ENCODE measurements at regions not wholly inside any gene's neighbourhood (a gene's known extent, or its start where the extent isn't known, plus 50 kb on each side); places are given as distances from the start of the nearest gene placed in this dataset.
A peak's percentile ranks its signal among the peaks of the same experiment; 100 is the strongest.

- TF ChIP-seq CTCF (IDR thresholded peaks at IDR 0.05; ENCODE audit: low read depth, low read length): no peak
- Histone ChIP-seq H3K27me3 (ENCODE audit: control insufficient read depth, insufficient read depth, low read length) (no peaks in the 10 kb centered on the region), H3K4me3 (ENCODE audit: low read depth, low read length) (no peak overlapping the region), H3K27ac (ENCODE audit: low read depth, low read length) (no peak overlapping the region), H3K9me3 (ENCODE audit: control insufficient read depth, insufficient read depth, low read length) (no peaks in the 10 kb centered on the region; the same call in 1 of the 2 replicates)
- ChIA-PET POLR2A (no interaction called here), CTCF (no interaction called here)
- DNase-seq (ENCODE audit: low read depth, low spot score): no peak
Measured at GRCh38 chr18:73927496-73927895, 220.1 kb downstream of the FBXO15 start.

- no peak overlapping the region for H3K27ac ChIP-seq (ENCODE audit: low read depth, low read length)
- ChIA-PET POLR2A (no interaction called here), CTCF (no interaction called here)
- TF ChIP-seq CTCF (IDR thresholded peaks at IDR 0.05; ENCODE audit: low read depth, low read length): no peak
- no peaks in the 10 kb centered on the region for H3K9me3 ChIP-seq (ENCODE audit: control insufficient read depth, insufficient read depth, low read length)
- H3K27me3 ChIP-seq (ENCODE audit: control insufficient read depth, insufficient read depth, low read length): no peaks in the 10 kb centered on the region
- peak; percentile 18 for DNase-seq (ENCODE audit: low read depth, low spot score)
- no peak overlapping the region for H3K4me3 ChIP-seq (ENCODE audit: low read depth, low read length)
Measured at GRCh38 chr18:73924836-73925235, 222.8 kb downstream of the FBXO15 start.

- POLR2A ChIA-PET: no interaction called here
- Histone ChIP-seq H3K27me3 (ENCODE audit: control insufficient read depth, insufficient read depth, low read length) (no peaks in the 10 kb centered on the region), H3K27ac (ENCODE audit: low read depth, low read length) (no peak overlapping the region), H3K9me3 (ENCODE audit: control insufficient read depth, insufficient read depth, low read length) (no peaks in the 10 kb centered on the region), H3K4me3 (ENCODE audit: low read depth, low read length) (no peak overlapping the region)
- no peak for TF ChIP-seq CTCF (IDR thresholded peaks at IDR 0.05; ENCODE audit: low read depth, low read length)
- CTCF ChIA-PET: no interaction called here
- no peak for DNase-seq (ENCODE audit: low read depth, low spot score)
Measured at GRCh38 chr18:73924307-73924706, 223.3 kb downstream of the FBXO15 start.

- POLR2A ChIA-PET: no interaction called here
- Histone ChIP-seq H3K27ac (ENCODE audit: low read depth, low read length) (no peak overlapping the region), H3K9me3 (ENCODE audit: control insufficient read depth, insufficient read depth, low read length) (no peaks in the 10 kb centered on the region), H3K4me3 (ENCODE audit: low read depth, low read length) (no peak overlapping the region), H3K27me3 (ENCODE audit: control insufficient read depth, insufficient read depth, low read length) (no peaks in the 10 kb centered on the region)
- DNase-seq (ENCODE audit: low read depth, low spot score): peak; percentile 4
- no peak for TF ChIP-seq CTCF (IDR thresholded peaks at IDR 0.05; ENCODE audit: low read depth, low read length)
- CTCF ChIA-PET: no interaction called here
Measured at GRCh38 chr18:73923866-73924265, 223.8 kb downstream of the FBXO15 start.

GRCh38 chr18:73920033-73920432, 227.6 kb downstream of the FBXO15 start:
- no peak for TF ChIP-seq CTCF (IDR thresholded peaks at IDR 0.05; ENCODE audit: low read depth, low read length)
- CTCF ChIA-PET: interaction anchor here (1.0 kb wide), 1 partner anchor 10 kb away, joined by 3 read pairs; no protein-coding TSS in a partner anchor
- POLR2A ChIA-PET: no interaction called here
- no peaks in the 10 kb centered on the region for H3K9me3 ChIP-seq (ENCODE audit: control insufficient read depth, insufficient read depth, low read length)
- H3K4me3 ChIP-seq (ENCODE audit: low read depth, low read length): no peak overlapping the region
- no peak overlapping the region for H3K27ac ChIP-seq (ENCODE audit: low read depth, low read length)
- DNase-seq (ENCODE audit: low read depth, low spot score): no peak
- H3K27me3 ChIP-seq (ENCODE audit: control insufficient read depth, insufficient read depth, low read length): no peaks in the 10 kb centered on the region
